ENCODE measurements at regions not wholly inside any gene's neighbourhood (a gene's known extent, or its start where the extent isn't known, plus 50 kb on each side); places are given as distances from the start of the nearest gene placed in this dataset.

GRCh38 chr10:107371801-107372200, 207.3 kb upstream of the SORCS1 start:
- TF ChIP-seq EZH2 (IDR thresholded peaks at IDR 0.05): no peak
- no peak for TF ChIP-seq POLR2AphosphoS5 (IDR thresholded peaks at IDR 0.05; ENCODE audit: low read depth, low read length)
- TF ChIP-seq, protein P1, sequence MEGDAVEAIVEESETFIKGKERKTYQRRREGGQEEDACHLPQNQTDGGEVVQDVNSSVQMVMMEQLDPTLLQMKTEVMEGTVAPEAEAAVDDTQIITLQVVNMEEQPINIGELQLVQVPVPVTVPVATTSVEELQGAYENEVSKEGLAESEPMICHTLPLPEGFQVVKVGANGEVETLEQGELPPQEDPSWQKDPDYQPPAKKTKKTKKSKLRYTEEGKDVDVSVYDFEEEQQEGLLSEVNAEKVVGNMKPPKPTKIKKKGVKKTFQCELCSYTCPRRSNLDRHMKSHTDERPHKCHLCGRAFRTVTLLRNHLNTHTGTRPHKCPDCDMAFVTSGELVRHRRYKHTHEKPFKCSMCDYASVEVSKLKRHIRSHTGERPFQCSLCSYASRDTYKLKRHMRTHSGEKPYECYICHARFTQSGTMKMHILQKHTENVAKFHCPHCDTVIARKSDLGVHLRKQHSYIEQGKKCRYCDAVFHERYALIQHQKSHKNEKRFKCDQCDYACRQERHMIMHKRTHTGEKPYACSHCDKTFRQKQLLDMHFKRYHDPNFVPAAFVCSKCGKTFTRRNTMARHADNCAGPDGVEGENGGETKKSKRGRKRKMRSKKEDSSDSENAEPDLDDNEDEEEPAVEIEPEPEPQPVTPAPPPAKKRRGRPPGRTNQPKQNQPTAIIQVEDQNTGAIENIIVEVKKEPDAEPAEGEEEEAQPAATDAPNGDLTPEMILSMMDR (IDR thresholded peaks at IDR 0.05 in 2 of 3, conservative IDR thresholded peaks at IDR 0.05 in 1 of 3; ENCODE audit: borderline replicate concordance in 1 of 3, insufficient read depth in 1 of 3, low read depth in 2 of 3, low read length in 2 of 3): no peak
- no peak for TF ChIP-seq YY1 (IDR thresholded peaks at IDR 0.05; ENCODE audit: extremely low read depth, insufficient replicate concordance, low read depth, low read length)
- TF ChIP-seq ZNF274 (IDR thresholded peaks at IDR 0.05; ENCODE audit: low read depth, low read length): no peak
- no peak for TF ChIP-seq POLR2A (IDR thresholded peaks at IDR 0.05; ENCODE audit: borderline replicate concordance, extremely low read depth, insufficient read depth, insufficient read length)
- TF ChIP-seq MAX (IDR thresholded peaks at IDR 0.05): no peak
- TF ChIP-seq ZFX (IDR thresholded peaks at IDR 0.05): no peak
- no peak for TF ChIP-seq SRF (IDR thresholded peaks at IDR 0.05; ENCODE audit: low read depth)
- TF ChIP-seq CBX3 (IDR thresholded peaks at IDR 0.05; ENCODE audit: low read depth): no peak
- TF ChIP-seq, protein P2, sequence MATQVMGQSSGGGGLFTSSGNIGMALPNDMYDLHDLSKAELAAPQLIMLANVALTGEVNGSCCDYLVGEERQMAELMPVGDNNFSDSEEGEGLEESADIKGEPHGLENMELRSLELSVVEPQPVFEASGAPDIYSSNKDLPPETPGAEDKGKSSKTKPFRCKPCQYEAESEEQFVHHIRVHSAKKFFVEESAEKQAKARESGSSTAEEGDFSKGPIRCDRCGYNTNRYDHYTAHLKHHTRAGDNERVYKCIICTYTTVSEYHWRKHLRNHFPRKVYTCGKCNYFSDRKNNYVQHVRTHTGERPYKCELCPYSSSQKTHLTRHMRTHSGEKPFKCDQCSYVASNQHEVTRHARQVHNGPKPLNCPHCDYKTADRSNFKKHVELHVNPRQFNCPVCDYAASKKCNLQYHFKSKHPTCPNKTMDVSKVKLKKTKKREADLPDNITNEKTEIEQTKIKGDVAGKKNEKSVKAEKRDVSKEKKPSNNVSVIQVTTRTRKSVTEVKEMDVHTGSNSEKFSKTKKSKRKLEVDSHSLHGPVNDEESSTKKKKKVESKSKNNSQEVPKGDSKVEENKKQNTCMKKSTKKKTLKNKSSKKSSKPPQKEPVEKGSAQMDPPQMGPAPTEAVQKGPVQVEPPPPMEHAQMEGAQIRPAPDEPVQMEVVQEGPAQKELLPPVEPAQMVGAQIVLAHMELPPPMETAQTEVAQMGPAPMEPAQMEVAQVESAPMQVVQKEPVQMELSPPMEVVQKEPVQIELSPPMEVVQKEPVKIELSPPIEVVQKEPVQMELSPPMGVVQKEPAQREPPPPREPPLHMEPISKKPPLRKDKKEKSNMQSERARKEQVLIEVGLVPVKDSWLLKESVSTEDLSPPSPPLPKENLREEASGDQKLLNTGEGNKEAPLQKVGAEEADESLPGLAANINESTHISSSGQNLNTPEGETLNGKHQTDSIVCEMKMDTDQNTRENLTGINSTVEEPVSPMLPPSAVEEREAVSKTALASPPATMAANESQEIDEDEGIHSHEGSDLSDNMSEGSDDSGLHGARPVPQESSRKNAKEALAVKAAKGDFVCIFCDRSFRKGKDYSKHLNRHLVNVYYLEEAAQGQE (IDR thresholded peaks at IDR 0.05; ENCODE audit: low read depth): no peak
- no peak for TF ChIP-seq EZH2phosphoT487 (IDR thresholded peaks at IDR 0.05; ENCODE audit: borderline replicate concordance)
- TF ChIP-seq CEBPB (IDR thresholded peaks at IDR 0.05; ENCODE audit: low read depth): no peak
- TF ChIP-seq, protein P3, sequence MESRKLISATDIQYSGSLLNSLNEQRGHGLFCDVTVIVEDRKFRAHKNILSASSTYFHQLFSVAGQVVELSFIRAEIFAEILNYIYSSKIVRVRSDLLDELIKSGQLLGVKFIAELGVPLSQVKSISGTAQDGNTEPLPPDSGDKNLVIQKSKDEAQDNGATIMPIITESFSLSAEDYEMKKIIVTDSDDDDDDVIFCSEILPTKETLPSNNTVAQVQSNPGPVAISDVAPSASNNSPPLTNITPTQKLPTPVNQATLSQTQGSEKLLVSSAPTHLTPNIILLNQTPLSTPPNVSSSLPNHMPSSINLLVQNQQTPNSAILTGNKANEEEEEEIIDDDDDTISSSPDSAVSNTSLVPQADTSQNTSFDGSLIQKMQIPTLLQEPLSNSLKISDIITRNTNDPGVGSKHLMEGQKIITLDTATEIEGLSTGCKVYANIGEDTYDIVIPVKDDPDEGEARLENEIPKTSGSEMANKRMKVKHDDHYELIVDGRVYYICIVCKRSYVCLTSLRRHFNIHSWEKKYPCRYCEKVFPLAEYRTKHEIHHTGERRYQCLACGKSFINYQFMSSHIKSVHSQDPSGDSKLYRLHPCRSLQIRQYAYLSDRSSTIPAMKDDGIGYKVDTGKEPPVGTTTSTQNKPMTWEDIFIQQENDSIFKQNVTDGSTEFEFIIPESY (IDR thresholded peaks at IDR 0.05; ENCODE audit: extremely low read depth, insufficient replicate concordance, low read length): no peak
- no peak for TF ChIP-seq SIN3A (IDR thresholded peaks at IDR 0.05; ENCODE audit: low read depth)
- TF ChIP-seq, protein P4, sequence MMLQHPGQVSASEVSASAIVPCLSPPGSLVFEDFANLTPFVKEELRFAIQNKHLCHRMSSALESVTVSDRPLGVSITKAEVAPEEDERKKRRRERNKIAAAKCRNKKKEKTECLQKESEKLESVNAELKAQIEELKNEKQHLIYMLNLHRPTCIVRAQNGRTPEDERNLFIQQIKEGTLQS (IDR thresholded peaks at IDR 0.05): no peak
- TF ChIP-seq EGR1 (IDR thresholded peaks at IDR 0.05; ENCODE audit: low read depth): no peak
- TF ChIP-seq RAD21 (IDR thresholded peaks at IDR 0.05; ENCODE audit: low read depth): no peak
- TF ChIP-seq JUND (IDR thresholded peaks at IDR 0.05): no peak
- TF ChIP-seq SP1 (IDR thresholded peaks at IDR 0.05; ENCODE audit: low read depth): no peak
- Histone ChIP-seq H2AFZ (ENCODE audit: low read depth, low read length, poor library complexity, severe bottlenecking) (no peak overlapping the region), H3K9me3 (ENCODE audit: control insufficient read depth in 1 of 2, insufficient read depth in 1 of 2, low read depth in 1 of 2, low read length in 2 of 2) (peaks cover 46 to 61% of the 10 kb centered on the region in 2 experiments), H3K4me3 (replicated peaks in 1 of 2; ENCODE audit: low read depth in 1 of 2, low read length in 2 of 2) (no peak overlapping the region), H4K20me1 (ENCODE audit: insufficient read depth) (no peaks in the 10 kb centered on the region), H3K9me2 (ENCODE audit: insufficient read depth) (no peaks in the 10 kb centered on the region), H3K4me1 (ENCODE audit: control insufficient read depth in 1 of 2, insufficient read depth in 2 of 2, low read length in 2 of 2) (no peaks in the 10 kb centered on the region), H3K79me2 (ENCODE audit: insufficient read depth, low read length) (no peaks in the 10 kb centered on the region), H3K27ac (ENCODE audit: low read depth, low read length) (no peak overlapping the region), H3K9ac (ENCODE audit: low read length) (no peak overlapping the region), H3K36me3 (ENCODE audit: control insufficient read depth in 1 of 2, insufficient read depth in 2 of 2, low read length in 2 of 2) (no peaks in the 10 kb centered on the region), H3K4me2 (ENCODE audit: low read length) (no peak overlapping the region), H3K27me3 (ENCODE audit: insufficient read depth, low read length) (no peaks in the 10 kb centered on the region)
- POLR2A ChIA-PET: no interaction called here
- no peak for DNase-seq (ENCODE audit: low read depth, low spot score)
- BruUV-seq (replicated peaks): no TSS peak
- ATAC-seq: no peak
- RAD21 ChIA-PET (ENCODE audit: low non-redundant PET in 1 of 2, low total read pairs in 2 of 2, uncharacterized antibody in 2 of 2, unreplicated experiment in 2 of 2): no interaction called here
- intact Hi-C loops (cut with micrococcal nuclease): no loop called here
- CTCF ChIA-PET: no interaction called here

All from HCT116 (cell line).